T-helper 2 cell treated with Interferon-gamma antibody and Interleukin-4, amounts not matched to agents 5 μg/mL and 100 μg/mL, for 36 hours (primary cell): ENCODE measurements at regions not wholly inside any gene's neighbourhood (a gene's known extent, or its start where the extent isn't known, plus 50 kb on each side); places are given as distances from the start of the nearest gene placed in this dataset.

Experiments
- DNase-seq: peaks from one replicate; pipeline ENCODE4 v3.0.0; 2021; ENCODE audit warnings: low spot score
- H3K27ac Mint-ChIP-seq: one replicate; pipeline ENCODE4 v1.8.0; 2021; ENCODE audit warnings: mild to moderate bottlenecking, mixed read lengths
- H3K27me3 Mint-ChIP-seq: one replicate; pipeline ENCODE4 v1.8.0; 2021; ENCODE audit warnings: low read depth, mixed read lengths
- H3K36me3 Mint-ChIP-seq: one replicate; pipeline ENCODE4 v1.8.0; 2021; ENCODE audit warnings: low read depth, mixed read lengths
- H3K4me1 Mint-ChIP-seq: one replicate; pipeline ENCODE4 v1.8.0; 2021; ENCODE audit warnings: low read depth, mixed read lengths
- H3K4me3 Mint-ChIP-seq: one replicate; pipeline ENCODE4 v1.8.0; 2022; ENCODE audit warnings: mild to moderate bottlenecking, moderate library complexity, mixed read lengths
- H3K9me3 Mint-ChIP-seq: one replicate; pipeline ENCODE4 v1.8.0; 2021; ENCODE audit warnings: mixed read lengths

DNA sequence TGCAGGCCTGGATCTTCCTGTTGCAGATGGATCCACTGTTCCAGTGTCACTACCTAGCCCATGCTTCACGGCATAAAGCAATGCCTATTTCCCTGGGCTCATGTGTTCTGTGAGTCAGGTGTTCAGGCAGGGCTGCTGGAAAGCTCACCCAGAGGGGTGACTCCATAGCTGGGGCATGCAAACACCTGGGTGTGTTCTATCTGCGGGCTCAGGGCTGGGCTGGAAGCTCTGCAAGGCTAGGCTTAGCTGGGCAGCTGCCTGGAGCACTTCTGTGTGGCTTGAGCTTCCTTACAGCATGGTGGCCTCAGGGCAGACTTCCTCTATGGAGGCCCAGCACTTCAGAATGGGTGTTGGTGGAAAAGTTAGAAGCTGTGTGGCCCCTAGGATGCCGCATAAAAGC, 139.9 kb downstream of the GADD45G start:
- Mint-ChIP-seq H3K9me3 (no peaks in the 10 kb centered on the region), H3K4me3 (peak overlapping the region; percentile 80), H3K36me3 (peaks cover 8% of the 10 kb centered on the region), H3K4me1 (peaks cover 78% of the 10 kb centered on the region), H3K27me3 (no peaks in the 10 kb centered on the region), H3K27ac (peak overlapping the region; percentile 97)
- DNase-seq = no peak

DNA sequence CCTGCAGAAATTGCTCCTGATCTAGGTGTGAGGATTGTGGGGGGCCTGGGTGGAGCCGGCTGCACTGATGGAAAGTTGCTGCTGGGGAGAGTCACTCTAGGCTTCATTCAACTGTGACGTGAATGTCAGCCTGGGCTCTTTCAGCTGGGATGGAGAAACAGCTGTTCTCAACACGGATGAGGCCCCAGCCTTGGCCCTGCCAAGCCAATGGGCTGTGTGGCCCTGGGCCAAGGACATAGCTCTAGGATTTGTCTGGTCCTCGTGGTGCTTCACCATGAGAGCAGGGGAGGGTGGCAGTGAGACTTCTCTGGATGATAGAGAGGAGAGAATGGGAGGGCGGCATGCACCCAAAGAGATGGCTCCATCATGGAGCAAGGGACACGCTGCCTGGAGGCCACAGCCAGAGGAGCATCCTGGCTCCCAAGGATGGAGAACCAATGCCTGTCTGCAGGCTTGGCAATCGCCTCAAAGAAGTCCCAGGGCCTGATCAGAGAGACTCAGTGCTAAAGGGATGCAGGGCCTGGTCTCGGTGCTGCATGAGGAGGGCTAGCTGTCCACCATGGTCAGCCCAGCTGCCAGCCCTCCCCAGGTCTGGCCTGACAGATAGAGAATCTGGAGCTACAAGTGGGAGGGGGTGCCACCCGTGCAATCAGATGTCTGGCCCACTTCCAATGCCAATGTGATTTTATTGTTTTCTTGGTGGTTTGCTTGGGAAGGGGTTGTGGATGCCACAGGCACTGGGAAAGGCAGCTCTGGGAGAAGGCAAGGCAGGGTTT, 141.0 kb downstream of the GADD45G start:
- no peaks in the 10 kb centered on the region for H3K27me3 Mint-ChIP-seq
- H3K9me3 Mint-ChIP-seq = no peaks in the 10 kb centered on the region
- H3K4me1 Mint-ChIP-seq = peaks cover 68% of the 10 kb centered on the region
- H3K36me3 Mint-ChIP-seq = peaks cover 8% of the 10 kb centered on the region
- no peak for DNase-seq
- H3K4me3 Mint-ChIP-seq = peak overlapping the region; percentile 38
- peak overlapping the region; percentile 55 for H3K27ac Mint-ChIP-seq

DNA sequence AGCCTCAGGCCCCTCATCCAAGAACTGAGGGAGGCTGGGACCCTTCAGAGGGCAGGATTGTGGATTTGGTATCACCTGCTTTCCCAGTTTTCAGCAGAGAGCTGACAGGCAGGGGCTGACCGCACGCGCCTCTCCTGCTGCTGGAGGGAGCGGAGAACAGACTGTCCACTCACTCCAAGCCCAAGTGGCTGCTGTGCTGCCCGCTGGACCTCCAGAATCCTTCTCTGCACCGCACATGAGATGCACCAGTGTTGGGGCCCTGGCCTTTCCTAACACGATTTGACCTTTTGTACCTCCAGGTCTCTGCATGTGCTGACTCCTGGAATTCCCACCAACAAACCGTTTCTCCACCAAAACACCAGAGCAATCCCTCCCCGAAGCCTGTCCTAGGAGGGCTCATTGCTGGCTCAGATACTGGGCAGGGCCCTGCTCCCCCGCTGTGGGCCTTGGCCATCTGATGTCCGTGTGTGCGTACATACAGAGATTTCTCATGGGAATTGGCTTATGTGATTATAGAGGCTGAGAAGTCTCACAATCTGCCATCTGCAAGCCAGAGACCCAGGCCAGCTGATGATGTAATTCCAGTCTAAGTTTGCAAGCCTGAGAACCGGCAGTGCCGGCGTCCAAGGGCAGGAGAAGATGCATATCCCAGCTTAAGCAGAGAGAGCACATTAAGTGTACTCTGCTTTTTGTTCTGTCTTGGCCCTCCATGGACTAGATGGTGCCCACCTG, 141.7 kb downstream of the GADD45G start:
- peaks cover 8% of the 10 kb centered on the region for H3K36me3 Mint-ChIP-seq
- DNase-seq = no peak
- no peaks in the 10 kb centered on the region for H3K27me3 Mint-ChIP-seq
- H3K4me1 Mint-ChIP-seq = peaks cover 62% of the 10 kb centered on the region
- no peak overlapping the region for H3K4me3 Mint-ChIP-seq
- H3K27ac Mint-ChIP-seq = no peak overlapping the region
- H3K9me3 Mint-ChIP-seq = no peaks in the 10 kb centered on the region

DNA sequence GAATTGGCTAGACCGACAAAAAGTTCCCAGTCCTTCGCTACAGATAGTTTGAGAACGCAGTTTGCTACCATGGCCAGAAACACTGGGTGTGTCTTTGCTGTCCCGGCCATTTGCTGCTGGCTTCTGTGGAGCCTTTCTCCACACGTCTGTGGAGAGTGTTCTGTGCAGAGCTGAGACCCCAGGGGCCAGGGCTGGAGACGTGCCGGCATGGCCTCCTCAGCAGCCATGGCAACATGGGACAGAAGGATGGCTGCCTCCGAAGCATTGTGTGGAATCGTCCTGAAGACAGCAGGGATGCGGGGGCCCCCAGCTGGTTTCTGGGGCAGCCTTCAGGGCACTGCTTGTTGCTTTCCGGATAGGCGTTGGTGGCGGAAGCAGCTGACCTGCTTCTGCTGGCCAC, 142.8 kb downstream of the GADD45G start:
- H3K4me1 Mint-ChIP-seq = peaks cover 54% of the 10 kb centered on the region
- H3K27ac Mint-ChIP-seq = no peak overlapping the region
- H3K4me3 Mint-ChIP-seq = no peak overlapping the region
- DNase-seq = no peak
- H3K9me3 Mint-ChIP-seq = no peaks in the 10 kb centered on the region
- peaks cover 8% of the 10 kb centered on the region for H3K36me3 Mint-ChIP-seq
- H3K27me3 Mint-ChIP-seq = no peaks in the 10 kb centered on the region

DNA sequence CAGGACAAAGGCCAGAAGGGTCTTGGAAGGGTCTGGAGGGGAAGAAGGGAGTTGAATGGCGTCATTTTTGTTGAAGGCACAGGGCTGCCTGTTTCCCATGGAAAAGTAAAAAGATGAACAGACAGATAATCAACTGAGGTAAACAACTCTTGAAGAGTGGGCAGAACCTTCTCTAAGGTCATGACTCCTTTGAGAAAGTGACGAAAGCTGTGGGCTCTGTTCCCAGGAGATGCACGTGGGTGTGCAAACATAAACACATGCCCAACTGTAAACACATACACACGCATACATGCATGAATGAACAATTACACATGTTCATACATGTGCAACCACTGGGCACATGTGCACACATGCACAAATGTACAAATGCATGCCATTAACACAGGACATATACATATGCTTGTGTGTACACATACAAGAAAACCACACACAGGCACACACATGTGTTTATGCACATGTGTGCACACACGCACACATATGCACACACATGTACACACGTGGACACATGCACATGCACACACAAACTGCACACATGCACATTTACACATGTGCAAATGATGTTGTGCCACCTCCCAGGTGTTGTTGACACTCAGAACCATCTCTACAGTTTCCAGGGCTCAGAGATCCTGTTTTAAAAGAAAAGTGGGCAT, 143.3 kb downstream of the GADD45G start:
- Mint-ChIP-seq H3K4me1 (peaks cover 51% of the 10 kb centered on the region), H3K9me3 (no peaks in the 10 kb centered on the region), H3K36me3 (peaks cover 8% of the 10 kb centered on the region), H3K27ac (no peak overlapping the region), H3K4me3 (no peak overlapping the region), H3K27me3 (no peaks in the 10 kb centered on the region)
- DNase-seq = no peak

DNA sequence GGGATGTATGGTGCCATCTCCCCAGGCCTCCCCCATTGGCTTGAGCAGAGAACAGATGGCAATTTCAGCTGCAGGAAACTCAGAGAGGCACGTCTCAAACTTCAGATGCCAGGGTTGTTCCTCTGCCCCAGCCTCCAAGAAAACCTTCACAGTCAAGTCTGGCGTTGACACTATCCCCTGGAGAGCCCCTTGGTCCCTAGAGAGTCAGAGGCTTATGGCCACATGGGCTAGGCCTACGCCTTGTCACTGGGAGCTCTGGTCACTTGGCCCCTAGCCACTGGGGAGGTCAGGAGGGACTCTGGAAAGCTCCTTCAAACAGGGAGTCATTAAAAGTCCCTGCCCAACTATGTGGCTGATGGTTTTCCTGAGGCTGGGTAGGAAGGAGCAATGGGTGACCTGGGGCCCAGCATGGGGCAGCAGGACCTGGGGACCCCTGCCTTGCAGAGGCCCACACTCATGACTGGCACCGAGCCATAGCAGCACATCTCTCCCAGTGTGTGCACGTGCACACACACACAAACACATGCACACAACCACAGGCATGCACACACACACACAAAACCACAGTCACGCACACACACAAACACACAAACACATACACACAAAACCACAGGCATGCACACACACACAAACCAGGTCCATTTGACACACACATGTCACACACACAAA, 144.2 kb downstream of the GADD45G start:
- H3K27ac Mint-ChIP-seq = no peak overlapping the region
- H3K4me1 Mint-ChIP-seq = peaks cover 45% of the 10 kb centered on the region
- H3K4me3 Mint-ChIP-seq = peak overlapping the region; percentile 42
- peaks cover 8% of the 10 kb centered on the region for H3K36me3 Mint-ChIP-seq
- H3K27me3 Mint-ChIP-seq = no peaks in the 10 kb centered on the region
- no peak for DNase-seq
- no peaks in the 10 kb centered on the region for H3K9me3 Mint-ChIP-seq

DNA sequence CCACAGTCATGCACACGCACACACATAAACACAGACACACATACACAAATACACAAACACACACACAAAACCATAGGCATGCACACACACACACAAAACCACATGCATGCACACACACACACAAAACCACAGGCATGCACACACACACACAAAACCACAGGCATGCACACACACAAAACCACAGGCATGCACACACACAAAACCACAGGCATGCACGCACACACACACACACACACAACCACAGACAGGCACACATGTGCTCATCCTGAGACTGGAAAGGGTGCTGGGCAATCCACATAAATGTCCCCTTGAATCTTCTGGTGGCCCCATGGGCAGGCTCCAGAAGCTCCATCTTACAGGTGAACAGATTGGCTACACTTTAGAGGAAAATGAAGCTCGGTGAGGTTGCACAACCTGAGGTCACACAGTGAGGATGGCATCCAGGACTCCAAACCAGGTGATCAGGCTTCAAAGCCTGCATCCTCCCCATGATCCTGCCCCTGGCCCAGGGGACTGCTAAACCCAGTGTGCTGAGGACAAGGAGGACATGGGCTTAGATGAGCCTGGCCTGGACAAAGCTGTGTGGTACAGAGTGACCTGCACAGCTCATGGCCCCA, 144.8 kb downstream of the GADD45G start:
- H3K4me3 Mint-ChIP-seq = peak overlapping the region; percentile 42
- peaks cover 45% of the 10 kb centered on the region for H3K4me1 Mint-ChIP-seq
- DNase-seq = no peak
- H3K27ac Mint-ChIP-seq = no peak overlapping the region
- H3K36me3 Mint-ChIP-seq = peaks cover 8% of the 10 kb centered on the region
- no peaks in the 10 kb centered on the region for H3K27me3 Mint-ChIP-seq
- H3K9me3 Mint-ChIP-seq = no peaks in the 10 kb centered on the region

DNA sequence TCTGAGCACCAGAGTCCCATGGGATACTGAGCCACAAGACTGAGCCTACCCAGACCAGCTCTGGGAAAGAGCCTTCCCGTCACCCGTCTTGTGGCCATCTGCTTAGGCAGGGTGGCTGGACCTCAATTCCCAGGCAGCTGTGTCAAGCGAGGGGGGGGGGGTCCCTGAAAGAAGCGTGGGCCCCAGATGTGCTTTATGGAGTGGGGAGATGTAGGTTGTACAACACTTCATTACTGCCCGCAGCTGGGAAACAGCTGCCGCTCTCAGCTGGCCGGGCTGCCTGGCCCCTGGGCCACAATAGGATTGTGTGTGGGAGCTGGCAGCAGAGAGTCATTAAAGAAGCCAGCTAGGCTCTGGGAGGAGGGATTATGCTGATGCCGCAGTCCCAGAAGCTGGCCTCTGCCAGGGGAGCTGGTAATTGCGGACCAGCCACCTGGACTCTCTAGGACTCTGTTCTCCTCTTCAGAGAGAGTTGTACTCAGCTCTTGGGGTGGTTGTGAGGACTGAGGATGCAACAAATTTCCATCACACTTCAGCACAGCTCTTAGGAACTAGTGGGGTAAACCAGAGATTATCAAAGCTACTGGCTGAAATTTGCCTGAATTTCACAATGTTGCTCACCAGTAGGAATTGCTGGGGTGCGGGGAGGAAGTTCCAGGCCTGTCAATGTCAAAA, 145.4 kb downstream of the GADD45G start:
- Mint-ChIP-seq H3K9me3 (no peaks in the 10 kb centered on the region), H3K27ac (no peak overlapping the region), H3K4me1 (peaks cover 41% of the 10 kb centered on the region), H3K4me3 (no peak overlapping the region), H3K27me3 (no peaks in the 10 kb centered on the region), H3K36me3 (peaks cover 8% of the 10 kb centered on the region)
- no peak for DNase-seq

DNA sequence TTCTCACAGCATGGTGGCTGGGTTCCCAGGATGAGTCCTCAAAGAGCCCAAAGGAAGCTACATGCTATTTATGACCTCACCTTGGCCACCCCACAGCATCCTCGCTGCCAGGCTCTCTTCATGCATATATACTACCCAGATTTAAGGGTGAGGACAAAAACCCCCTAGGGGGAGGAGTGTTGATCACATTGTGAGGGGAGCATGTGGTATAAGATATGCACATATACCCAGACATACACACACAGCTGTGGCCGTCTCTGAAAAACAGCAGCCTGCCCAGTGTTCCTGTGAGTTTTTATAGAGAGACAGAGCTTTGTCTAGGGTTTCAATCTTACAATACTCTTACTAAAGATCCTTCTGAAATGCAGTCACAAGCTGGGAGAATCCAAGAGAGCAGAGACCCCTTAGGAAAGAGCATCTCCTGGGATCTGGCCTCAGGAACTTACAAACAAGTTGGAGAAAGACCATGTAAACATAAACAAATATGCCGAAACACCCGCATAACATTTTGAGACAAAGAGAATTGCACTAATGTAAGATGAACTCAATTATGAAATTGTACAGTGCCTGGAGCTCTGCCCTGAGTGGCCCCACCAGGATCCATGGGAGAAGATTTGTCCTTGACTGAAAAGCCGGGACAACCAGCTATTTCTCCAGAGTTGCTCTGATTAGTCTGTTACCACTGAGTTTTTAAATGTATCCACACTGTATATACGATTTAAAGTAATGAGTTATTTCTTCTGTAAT, 146.4 kb downstream of the GADD45G start:
- Mint-ChIP-seq H3K9me3 (no peaks in the 10 kb centered on the region), H3K27me3 (no peaks in the 10 kb centered on the region), H3K4me1 (peaks cover 36% of the 10 kb centered on the region), H3K4me3 (no peak overlapping the region), H3K36me3 (peaks cover 5% of the 10 kb centered on the region), H3K27ac (no peak overlapping the region)
- DNase-seq = no peak

DNA sequence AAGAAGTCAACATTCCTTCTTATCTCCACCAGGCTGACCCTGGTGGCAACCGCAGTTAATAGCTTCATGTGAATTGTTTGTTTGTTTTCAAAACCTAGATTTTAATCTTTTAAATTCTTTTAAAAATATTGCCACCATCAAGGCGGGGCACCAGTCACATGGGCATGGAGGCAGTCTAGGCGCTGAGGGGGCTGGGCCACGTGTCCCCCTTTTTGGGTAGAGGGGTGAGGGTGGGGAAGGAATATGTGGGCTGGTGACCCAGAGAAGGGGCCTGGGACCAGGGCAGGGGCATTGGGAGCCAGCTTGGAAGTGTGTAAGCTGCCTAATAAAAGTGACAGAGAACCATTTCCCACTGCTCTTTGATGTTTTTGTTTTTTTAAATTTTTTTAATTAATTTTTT, 147.3 kb downstream of the GADD45G start:
- no peaks in the 10 kb centered on the region for H3K9me3 Mint-ChIP-seq
- no peak overlapping the region for H3K27ac Mint-ChIP-seq
- peaks cover 33% of the 10 kb centered on the region for H3K4me1 Mint-ChIP-seq
- no peaks in the 10 kb centered on the region for H3K27me3 Mint-ChIP-seq
- DNase-seq = no peak
- H3K4me3 Mint-ChIP-seq = no peak overlapping the region
- H3K36me3 Mint-ChIP-seq = peaks cover 5% of the 10 kb centered on the region

DNA sequence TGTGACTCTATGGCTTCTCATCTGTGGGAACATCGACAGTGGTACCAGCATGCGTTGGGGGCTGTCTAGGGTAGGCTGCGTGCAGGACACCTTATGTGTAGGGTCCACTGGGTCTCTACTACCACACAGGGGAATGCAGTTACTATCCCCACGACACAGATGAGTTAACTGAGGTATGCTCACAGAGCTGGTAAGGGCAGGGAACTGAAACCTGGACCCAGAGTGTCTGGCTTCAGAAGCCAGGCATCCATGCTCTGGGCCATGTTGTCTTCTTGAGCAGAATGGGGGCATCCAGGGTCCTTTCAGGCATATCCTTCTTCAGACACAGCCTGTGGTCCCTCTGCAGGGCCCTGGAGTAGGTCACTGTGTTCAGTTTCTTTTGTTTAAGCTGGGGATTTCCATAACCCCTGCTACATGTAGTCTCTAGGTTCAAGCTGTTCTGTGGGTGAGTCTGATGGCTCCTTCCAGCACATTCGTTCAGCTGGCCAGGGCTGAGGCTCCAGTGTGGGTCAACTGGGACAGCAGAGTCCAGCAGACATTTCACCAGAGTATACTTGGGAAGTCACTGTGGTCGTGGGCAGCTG, 148.8 kb downstream of the GADD45G start:
- no peak overlapping the region for H3K27ac Mint-ChIP-seq
- H3K36me3 Mint-ChIP-seq = peaks cover 5% of the 10 kb centered on the region
- no peaks in the 10 kb centered on the region for H3K27me3 Mint-ChIP-seq
- H3K4me1 Mint-ChIP-seq = peaks cover 20% of the 10 kb centered on the region
- no peaks in the 10 kb centered on the region for H3K9me3 Mint-ChIP-seq
- DNase-seq = no peak
- H3K4me3 Mint-ChIP-seq = no peak overlapping the region

DNA sequence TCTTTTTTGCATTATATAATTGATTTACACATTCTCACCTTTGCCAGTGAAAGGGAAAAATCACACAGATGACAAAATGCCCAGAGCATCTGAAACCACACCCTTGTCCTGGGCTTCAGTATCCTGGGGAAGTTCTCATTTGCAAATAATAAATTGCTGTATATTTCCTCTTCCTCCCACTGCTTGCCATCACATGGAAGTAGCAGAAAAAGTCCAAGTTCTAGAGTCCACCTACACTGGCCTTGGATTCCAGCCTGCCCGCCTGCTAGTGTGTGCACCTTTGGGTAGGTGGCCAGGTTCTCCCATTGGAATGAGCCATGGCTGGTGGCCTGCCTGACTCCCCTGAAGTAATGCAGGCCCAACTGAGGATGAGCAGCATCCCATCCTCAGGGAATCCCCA, 149.4 kb downstream of the GADD45G start:
- peaks cover 4% of the 10 kb centered on the region for H3K36me3 Mint-ChIP-seq
- no peaks in the 10 kb centered on the region for H3K9me3 Mint-ChIP-seq
- DNase-seq = no peak
- H3K27ac Mint-ChIP-seq = no peak overlapping the region
- no peaks in the 10 kb centered on the region for H3K27me3 Mint-ChIP-seq
- H3K4me3 Mint-ChIP-seq = no peak overlapping the region
- H3K4me1 Mint-ChIP-seq = peaks cover 15% of the 10 kb centered on the region
